ENCODE measurements at regions not wholly inside any gene's neighbourhood (a gene's known extent, or its start where the extent isn't known, plus 50 kb on each side); places are given as distances from the start of the nearest gene placed in this dataset.

GRCh38 chr18:70688286-70688685, 399.4 kb downstream of the SOCS6 start:
- H3K9me3 Mint-ChIP-seq: peaks cover 6% of the 10 kb centered on the region
- no peak overlapping the region for H3K27ac Mint-ChIP-seq
- no peaks in the 10 kb centered on the region for H3K36me3 Mint-ChIP-seq (ENCODE audit: low read depth)
- TF ChIP-seq CTCF (IDR thresholded peaks at IDR 0.05; ENCODE audit: unreplicated experiment in 3 of 3): no peak
- no peaks in the 10 kb centered on the region for H3K27me3 Mint-ChIP-seq (ENCODE audit: low read depth)
- no peaks in the 10 kb centered on the region for H3K4me1 Mint-ChIP-seq
- H3K4me3 Mint-ChIP-seq: no peak overlapping the region

GRCh38 chr18:70684821-70685220, 396.0 kb downstream of the SOCS6 start:
- peaks cover 15% of the 10 kb centered on the region for H3K9me3 Mint-ChIP-seq
- H3K4me1 Mint-ChIP-seq: no peaks in the 10 kb centered on the region
- H3K36me3 Mint-ChIP-seq (ENCODE audit: low read depth): no peaks in the 10 kb centered on the region
- H3K27ac Mint-ChIP-seq: no peak overlapping the region
- H3K4me3 Mint-ChIP-seq: no peak overlapping the region
- H3K27me3 Mint-ChIP-seq (ENCODE audit: low read depth): no peaks in the 10 kb centered on the region
- no peak for TF ChIP-seq CTCF (IDR thresholded peaks at IDR 0.05; ENCODE audit: unreplicated experiment in 3 of 3)

- H3K36me3 Mint-ChIP-seq (ENCODE audit: low read depth): no peaks in the 10 kb centered on the region
- H3K4me3 Mint-ChIP-seq: no peak overlapping the region
- H3K4me1 Mint-ChIP-seq: no peaks in the 10 kb centered on the region
- TF ChIP-seq CTCF (IDR thresholded peaks at IDR 0.05; ENCODE audit: unreplicated experiment in 3 of 3): no peak
- H3K27ac Mint-ChIP-seq: no peak overlapping the region
- H3K9me3 Mint-ChIP-seq: peaks cover 15% of the 10 kb centered on the region
- no peaks in the 10 kb centered on the region for H3K27me3 Mint-ChIP-seq (ENCODE audit: low read depth)
Observed at GRCh38 chr18:70683263-70683662, 394.4 kb downstream of the SOCS6 start.

GRCh38 chr18:70674896-70675295, 386.1 kb downstream of the SOCS6 start:
- Mint-ChIP-seq H3K27ac (no peak overlapping the region), H3K4me3 (no peak overlapping the region), H3K27me3 (ENCODE audit: low read depth) (peaks cover 3% of the 10 kb centered on the region), H3K4me1 (no peaks in the 10 kb centered on the region), H3K9me3 (no peaks in the 10 kb centered on the region), H3K36me3 (ENCODE audit: low read depth) (no peaks in the 10 kb centered on the region)
- no peak for TF ChIP-seq CTCF (IDR thresholded peaks at IDR 0.05; ENCODE audit: unreplicated experiment in 3 of 3)

GRCh38 chr18:70673831-70674230, 385.0 kb downstream of the SOCS6 start:
- no peak overlapping the region for H3K4me3 Mint-ChIP-seq
- peaks cover 3% of the 10 kb centered on the region for H3K27me3 Mint-ChIP-seq (ENCODE audit: low read depth)

More at GRCh38 chr18:70673831-70674230, 385.0 kb downstream of the SOCS6 start:
- no peaks in the 10 kb centered on the region for H3K9me3 Mint-ChIP-seq
- no peak for TF ChIP-seq CTCF (IDR thresholded peaks at IDR 0.05; ENCODE audit: unreplicated experiment in 3 of 3)
- H3K36me3 Mint-ChIP-seq (ENCODE audit: low read depth): no peaks in the 10 kb centered on the region
- H3K4me1 Mint-ChIP-seq: no peaks in the 10 kb centered on the region
- no peak overlapping the region for H3K27ac Mint-ChIP-seq
